Brain microvascular endothelial cell (primary cell): ENCODE measurements at regions not wholly inside any gene's neighbourhood (a gene's known extent, or its start where the extent isn't known, plus 50 kb on each side); places are given as distances from the start of the nearest gene placed in this dataset.

Source experiments
- DNase-seq: peaks from one replicate; pipeline ENCODE4 v3.0.0-alpha.2; 2020
- H3K27ac ChIP-seq: fragments of 250-450 bp; sonication (Bioruptor Pico); 2 replicates; pipeline ENCODE4 v1.5.1; 2020; ENCODE audit warnings: mild to moderate bottlenecking, moderate library complexity
- H3K27me3 ChIP-seq: fragments of 250-450 bp; sonication (Bioruptor Pico); replicated peaks from 2 replicates; pipeline ENCODE4 v1.5.1; 2020; ENCODE audit warnings: mild to moderate bottlenecking
- H3K36me3 ChIP-seq: fragments of 250-450 bp; sonication (Bioruptor Pico); replicated peaks from 2 replicates; pipeline ENCODE4 v1.5.1; 2020; ENCODE audit warnings: mild to moderate bottlenecking
- H3K4me3 ChIP-seq: 2 replicates; pipeline ENCODE4 v1.5.1; 2011; ENCODE audit warnings: low read depth, mild to moderate bottlenecking, control low read depth, low read length, moderate library complexity
- CTCF ChIP-seq: IDR thresholded peaks from 2 replicates; pipeline ENCODE4 v1.5.1; 2011; ENCODE audit warnings: low read depth, mild to moderate bottlenecking, moderate library complexity, low read length, control low read depth, inconsistent platforms; ENCODE audit errors: missing control alignments
- in situ Hi-C: cut with HindIII; loops from 2 replicates; pipeline ENCODE4 v1.10.0; 2017; ENCODE audit warnings: low sequenced_read_pairs, low pct_ligation_motif_present

DNA sequence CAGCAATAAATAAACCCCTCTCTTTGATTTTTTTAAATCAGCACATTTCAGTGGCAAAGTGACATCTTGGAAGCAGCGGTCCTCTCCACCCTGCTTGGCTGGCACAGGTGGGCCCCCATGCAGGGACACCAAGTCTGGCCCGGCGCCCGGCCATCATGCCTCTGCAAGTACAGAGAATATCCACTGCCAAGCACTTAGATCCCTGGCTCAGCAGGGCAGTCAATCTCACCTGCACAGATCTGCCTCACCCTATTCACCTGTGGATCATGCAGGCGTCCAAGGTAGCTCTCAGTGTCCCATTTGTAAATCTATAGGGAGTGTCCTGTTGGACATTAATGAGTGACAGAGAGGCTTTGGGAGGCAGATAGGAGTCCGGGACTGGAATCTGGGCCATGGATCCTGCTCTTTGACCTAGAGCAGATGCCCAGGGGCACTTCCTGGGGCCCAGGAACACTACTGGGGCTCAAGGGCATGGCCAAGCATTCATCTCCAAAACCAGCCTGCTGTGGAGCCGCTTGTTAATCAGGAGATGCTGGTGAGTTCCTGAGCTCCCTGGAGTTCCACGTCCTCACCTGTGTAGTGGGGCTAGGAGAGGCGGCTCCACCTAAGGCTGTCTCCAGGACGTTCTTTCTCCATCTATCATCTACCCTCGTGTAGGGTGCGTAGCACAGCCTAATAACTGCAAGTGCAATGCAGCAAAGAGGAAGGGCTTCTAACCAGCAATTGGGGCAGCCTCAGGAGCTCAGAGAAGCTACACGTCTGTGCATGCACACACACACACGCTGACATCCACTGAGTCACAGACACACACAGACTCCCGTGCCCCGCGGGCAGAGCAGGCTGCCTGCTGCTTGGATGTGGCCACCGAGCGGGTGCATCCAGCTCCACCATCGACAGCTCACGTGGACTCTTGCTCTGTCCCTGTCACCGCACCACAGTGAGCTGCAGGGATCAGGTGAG is 123.6 kb downstream of the OAT start:
- no peak for DNase-seq
- H3K27me3 ChIP-seq: no peaks in the 10 kb centered on the region
- no peak for TF ChIP-seq CTCF
- H3K27ac ChIP-seq: no peak overlapping the region
- H3K36me3 ChIP-seq: no peaks in the 10 kb centered on the region
- H3K4me3 ChIP-seq: no peak overlapping the region
- in situ Hi-C loops: no loop called here

- in situ Hi-C loops: no loop called here
- no peak for DNase-seq
- TF ChIP-seq CTCF: no peak
- H3K4me3 ChIP-seq: no peak overlapping the region
- H3K27ac ChIP-seq: no peak overlapping the region
- no peaks in the 10 kb centered on the region for H3K36me3 ChIP-seq
- no peaks in the 10 kb centered on the region for H3K27me3 ChIP-seq
Measured at GRCh38 chr10:124293616-124294449, 124.9 kb downstream of the OAT start.

- in situ Hi-C loops: no loop called here
- DNase-seq: peak; percentile 44
- no peak overlapping the region for H3K27ac ChIP-seq
- no peak overlapping the region for H3K4me3 ChIP-seq
- no peak for TF ChIP-seq CTCF
- no peaks in the 10 kb centered on the region for H3K36me3 ChIP-seq
- H3K27me3 ChIP-seq: no peaks in the 10 kb centered on the region
Measured at GRCh38 chr10:124292911-124293615, 125.7 kb downstream of the OAT start.

DNA sequence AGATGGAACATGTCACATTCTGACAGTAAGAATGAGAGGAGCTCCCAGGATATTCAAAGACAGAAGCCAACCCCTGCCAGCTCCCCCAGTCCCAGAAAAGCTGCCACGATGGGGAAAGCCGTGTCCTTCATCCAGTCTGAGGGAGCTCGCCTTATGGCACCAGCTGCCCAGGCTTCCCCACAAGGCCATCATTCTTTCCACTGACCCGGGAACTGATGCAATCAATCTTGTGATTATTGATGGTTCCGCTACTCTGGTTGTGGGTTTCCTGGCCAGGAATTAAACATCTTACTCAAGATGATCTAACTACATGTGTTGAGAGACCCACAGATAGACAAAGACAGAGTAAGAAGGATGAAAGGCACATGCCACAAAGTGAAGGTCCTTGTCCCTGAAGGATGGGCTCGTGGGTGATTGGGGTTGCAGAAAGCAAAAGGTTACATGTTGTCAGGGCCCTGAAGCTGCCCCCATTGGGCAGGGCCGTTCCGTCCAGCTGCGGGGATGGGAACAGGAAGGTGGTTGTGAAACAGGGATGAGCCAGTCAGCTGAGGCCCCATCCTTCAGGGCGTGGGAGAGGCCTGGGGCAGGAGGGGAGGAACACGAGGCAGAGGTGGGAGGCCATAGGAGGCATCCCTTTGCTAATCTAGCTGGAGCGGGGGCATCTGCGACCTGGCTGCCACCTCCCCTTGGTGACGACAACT is 127.6 kb downstream of the OAT start:
- no peaks in the 10 kb centered on the region for H3K36me3 ChIP-seq
- in situ Hi-C loops: no loop called here
- no peak overlapping the region for H3K4me3 ChIP-seq
- no peak for TF ChIP-seq CTCF
- no peaks in the 10 kb centered on the region for H3K27me3 ChIP-seq
- H3K27ac ChIP-seq: no peak overlapping the region
- DNase-seq: no peak

DNA sequence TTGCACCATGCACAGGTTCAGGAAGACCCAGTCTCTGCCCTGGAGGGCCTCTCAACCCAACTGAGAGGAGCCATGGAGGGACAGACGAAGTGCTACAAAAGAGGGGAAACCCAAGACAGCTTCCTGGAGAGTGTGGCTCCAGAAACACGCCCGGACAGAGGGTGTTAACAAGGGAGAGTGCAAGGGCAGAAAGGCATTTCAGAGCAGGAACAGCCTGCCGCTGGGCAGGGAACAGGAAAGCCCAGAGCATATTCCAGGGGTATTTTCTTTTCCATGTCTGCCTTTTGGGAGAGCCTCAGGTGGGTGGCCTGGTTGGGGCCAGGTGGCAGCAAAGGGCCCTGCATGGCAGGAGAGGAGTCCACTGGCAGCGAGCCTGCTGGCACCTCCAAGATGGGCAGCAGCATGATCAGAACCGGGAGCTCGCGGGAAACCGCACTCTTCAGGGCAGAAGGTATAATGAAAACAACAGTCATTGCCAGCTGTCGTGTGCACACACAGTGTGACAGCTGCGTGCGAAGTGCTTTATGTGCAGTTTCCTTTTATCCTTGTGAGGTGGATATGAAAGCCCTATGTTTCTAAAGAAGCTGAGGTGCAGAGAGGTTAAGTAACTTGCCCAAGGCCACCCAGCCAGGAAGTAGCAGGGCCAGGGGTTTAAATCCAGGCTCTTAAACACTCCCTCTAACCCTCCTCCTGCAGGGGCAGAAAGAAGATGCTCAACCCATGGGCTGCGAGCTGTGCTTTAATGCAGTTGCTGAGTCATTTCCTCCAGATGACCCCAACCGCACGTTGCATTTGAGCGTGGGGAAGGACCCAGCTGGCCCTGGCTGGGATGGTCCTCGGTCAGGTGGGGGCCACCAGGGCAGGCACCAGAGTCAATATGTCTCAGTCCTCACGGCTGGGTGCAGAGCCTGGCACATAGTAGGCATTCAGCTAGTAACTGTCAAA is 128.6 kb downstream of the OAT start:
- peak; percentile 65 for DNase-seq
- H3K4me3 ChIP-seq: no peak overlapping the region

More for the DNA sequence above, 128.6 kb downstream of the OAT start:
- in situ Hi-C loops: no loop called here
- Histone ChIP-seq H3K36me3 (no peaks in the 10 kb centered on the region), H3K27me3 (no peaks in the 10 kb centered on the region), H3K27ac (no peak overlapping the region)
- TF ChIP-seq CTCF: no peak
